ENCODE measurements at regions not wholly inside any gene's neighbourhood (a gene's known extent, or its start where the extent isn't known, plus 50 kb on each side); places are given as distances from the start of the nearest gene placed in this dataset.

- no peak for TF ChIP-seq SP1 (IDR thresholded peaks at IDR 0.05)
- no peak for TF ChIP-seq ZNF384 (IDR thresholded peaks at IDR 0.05)
- no peak for TF ChIP-seq NFRKB (IDR thresholded peaks at IDR 0.05)
- TF ChIP-seq BHLHE40 (IDR thresholded peaks at IDR 0.05; ENCODE audit: borderline replicate concordance), result no peak
- no peak for TF ChIP-seq L3MBTL2 (conservative IDR thresholded peaks at IDR 0.05)
- TF ChIP-seq FOXK2 (IDR thresholded peaks at IDR 0.05), result no peak
- TF ChIP-seq TARDBP (IDR thresholded peaks at IDR 0.05), result no peak
- no peak for TF ChIP-seq ELF4 (IDR thresholded peaks at IDR 0.05)
- TF ChIP-seq FOXA1 (IDR thresholded peaks at IDR 0.05), result no peak
- no peak for TF ChIP-seq CTBP1 (IDR thresholded peaks at IDR 0.05; ENCODE audit: borderline replicate concordance)
These were observed 92.3 kb upstream of the IVNS1ABP start for GRCh38 chr1:185409345-185409744.
